Omental fat pad (tissue), 3 donors: ENCODE measurements at regions not wholly inside any gene's neighbourhood (a gene's known extent, or its start where the extent isn't known, plus 50 kb on each side); places are given as distances from the start of the nearest gene placed in this dataset.

Source experiments
- ATAC-seq: fragments of 150-250 bp; one replicate; pipeline ENCODE4 v1.9.1; 2016; ENCODE audit warnings: mild to moderate bottlenecking, moderate library complexity; ENCODE audit not compliant: low FRiP score
- DNase-seq: peaks from one replicate; pipeline ENCODE4 v3.0.0-alpha.2; 2019; ENCODE audit warnings: low spot score
- TF ChIP-seq, protein P1 (sequence below), 3 donors: fragments of 450-650 bp; IDR thresholded peaks; one replicate each; pipeline ENCODE4 v1.5.1; 2016 to 2017; ENCODE audit warnings: antibody characterized with exemption in 3 of 3, mild to moderate bottlenecking in 3 of 3, moderate library complexity in 2 of 3

DNA sequence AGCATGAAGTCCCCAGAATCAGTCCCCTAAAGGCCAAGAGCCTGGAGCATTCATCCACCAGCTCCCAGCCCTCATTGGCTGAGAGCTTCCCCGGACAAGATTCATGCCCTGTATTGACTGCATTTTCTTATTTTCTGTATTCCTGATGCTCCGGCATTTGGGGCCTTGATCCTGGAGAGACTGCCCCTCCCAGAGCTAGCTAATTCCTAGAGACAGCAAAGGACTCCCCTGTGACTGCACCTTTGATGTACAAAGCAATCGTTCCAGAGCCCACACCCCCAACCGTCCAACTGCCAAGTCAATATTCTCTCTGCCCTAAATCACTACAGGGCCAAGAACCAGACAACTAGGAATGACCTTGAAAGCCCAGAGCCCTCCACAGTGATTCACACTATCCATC is 93.4 kb upstream of the CDH5 start:
- ATAC-seq (no peak), DNase-seq (no peak)
- TF ChIP-seq, protein P1, sequence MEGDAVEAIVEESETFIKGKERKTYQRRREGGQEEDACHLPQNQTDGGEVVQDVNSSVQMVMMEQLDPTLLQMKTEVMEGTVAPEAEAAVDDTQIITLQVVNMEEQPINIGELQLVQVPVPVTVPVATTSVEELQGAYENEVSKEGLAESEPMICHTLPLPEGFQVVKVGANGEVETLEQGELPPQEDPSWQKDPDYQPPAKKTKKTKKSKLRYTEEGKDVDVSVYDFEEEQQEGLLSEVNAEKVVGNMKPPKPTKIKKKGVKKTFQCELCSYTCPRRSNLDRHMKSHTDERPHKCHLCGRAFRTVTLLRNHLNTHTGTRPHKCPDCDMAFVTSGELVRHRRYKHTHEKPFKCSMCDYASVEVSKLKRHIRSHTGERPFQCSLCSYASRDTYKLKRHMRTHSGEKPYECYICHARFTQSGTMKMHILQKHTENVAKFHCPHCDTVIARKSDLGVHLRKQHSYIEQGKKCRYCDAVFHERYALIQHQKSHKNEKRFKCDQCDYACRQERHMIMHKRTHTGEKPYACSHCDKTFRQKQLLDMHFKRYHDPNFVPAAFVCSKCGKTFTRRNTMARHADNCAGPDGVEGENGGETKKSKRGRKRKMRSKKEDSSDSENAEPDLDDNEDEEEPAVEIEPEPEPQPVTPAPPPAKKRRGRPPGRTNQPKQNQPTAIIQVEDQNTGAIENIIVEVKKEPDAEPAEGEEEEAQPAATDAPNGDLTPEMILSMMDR (IDR thresholded peaks at IDR 0.05): no peak

DNA sequence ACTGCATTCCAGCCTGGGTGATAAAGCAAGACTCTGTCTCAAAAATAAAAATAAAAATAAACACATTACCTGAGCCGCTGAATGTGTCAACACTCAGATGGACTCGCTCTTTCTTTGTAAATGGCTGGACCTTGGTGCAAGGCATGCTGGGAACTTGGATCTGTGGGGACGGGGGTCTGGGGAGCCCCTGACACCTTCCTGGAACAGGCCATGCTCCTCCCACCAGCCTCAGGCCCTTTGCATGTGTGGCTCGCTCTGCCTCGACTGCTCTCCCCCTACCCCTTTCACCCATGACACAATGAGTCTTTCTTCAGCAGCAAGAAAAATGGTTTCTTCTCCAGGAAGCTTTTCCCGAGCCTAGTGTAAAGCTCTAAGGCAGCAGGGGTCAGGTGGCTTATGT is 94.0 kb upstream of the CDH5 start:
- DNase-seq: no peak
- ATAC-seq: no peak
- TF ChIP-seq, protein P1 (IDR thresholded peaks at IDR 0.05): no peak

DNA sequence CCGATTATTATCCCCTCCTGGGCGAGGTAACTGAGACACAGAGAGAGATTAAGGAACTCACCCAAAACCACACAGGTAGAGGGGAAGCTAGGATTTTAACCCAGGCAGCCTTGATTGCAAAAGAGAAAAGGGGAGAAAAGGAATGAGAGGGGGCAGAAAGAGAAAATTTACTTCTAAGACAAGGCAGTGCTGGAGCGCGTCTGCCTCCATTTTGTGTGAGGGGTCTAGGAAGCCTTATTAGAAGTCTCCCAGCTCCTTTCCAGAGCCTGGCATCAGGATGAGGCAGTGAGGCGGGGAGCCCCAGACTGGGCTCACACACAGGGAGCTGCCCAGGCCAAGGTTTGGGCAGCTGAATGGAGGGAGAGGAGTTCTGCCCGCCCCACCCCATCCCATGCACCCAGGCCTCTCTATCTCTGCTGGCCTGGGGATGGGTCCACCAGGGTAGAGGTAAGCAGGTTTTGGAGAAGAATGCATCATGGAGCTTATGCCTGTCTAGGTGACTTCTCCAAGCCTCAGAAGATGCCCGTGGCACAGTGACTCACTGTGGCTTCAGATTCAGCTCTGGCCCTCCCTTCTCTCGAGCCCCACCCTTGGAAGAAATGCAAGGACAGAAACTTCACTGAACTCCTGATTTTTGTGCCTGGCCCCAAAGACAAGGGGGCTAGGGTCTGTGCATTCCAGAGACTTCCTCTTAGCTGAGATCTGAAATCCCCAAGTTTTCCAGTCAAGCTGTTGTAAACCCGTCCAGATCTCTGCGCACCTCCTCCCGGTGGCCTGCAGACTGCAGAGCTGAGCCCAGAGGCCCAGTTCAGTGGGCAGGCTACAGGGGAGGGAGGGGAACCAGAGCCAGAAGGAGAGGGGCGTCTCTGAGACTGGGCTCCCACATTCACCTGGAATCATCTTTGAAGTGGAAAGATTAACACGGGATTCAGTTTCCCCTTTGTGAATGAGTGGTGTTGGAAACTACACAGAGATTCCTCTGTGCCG is 95.1 kb upstream of the CDH5 start:
- DNase-seq: no peak
- ATAC-seq: no peak
- TF ChIP-seq, protein P1 (IDR thresholded peaks at IDR 0.05): no peak

DNA sequence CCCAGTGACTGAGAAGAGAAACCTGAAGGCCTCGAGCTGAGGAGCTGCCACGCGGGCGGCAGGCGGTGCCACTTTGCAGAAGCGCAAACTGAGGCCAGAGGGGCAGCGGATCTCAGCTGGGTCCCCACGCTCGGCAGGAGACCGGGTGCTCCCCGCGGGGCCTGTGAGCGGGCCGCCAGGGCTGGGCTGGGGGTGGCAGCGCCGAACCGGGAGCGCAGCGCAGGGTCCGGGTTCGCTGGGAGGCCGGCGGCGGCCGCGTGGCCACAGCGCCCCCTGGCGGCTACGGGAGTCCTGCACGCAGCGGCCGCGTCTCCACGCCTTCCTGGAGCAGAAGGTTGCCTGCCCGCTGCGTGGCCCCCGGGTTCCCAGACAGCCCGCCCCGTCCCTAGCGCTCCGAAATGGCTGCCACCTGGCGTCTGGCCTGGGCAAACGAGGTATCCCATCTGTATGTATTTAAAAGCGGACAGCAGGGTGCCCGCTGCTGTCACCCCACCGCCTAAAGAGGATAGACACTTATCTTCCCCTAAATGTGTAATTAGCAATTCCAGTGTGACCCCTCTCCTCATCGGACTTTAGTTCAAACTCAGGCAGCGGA is 96.1 kb upstream of the CDH5 start:
- TF ChIP-seq, protein P1 (IDR thresholded peaks at IDR 0.05): peak in 2 of 3 donors; percentile 91 to 93
- DNase-seq (peak; percentile 42), ATAC-seq (peak; percentile 66)

DNA sequence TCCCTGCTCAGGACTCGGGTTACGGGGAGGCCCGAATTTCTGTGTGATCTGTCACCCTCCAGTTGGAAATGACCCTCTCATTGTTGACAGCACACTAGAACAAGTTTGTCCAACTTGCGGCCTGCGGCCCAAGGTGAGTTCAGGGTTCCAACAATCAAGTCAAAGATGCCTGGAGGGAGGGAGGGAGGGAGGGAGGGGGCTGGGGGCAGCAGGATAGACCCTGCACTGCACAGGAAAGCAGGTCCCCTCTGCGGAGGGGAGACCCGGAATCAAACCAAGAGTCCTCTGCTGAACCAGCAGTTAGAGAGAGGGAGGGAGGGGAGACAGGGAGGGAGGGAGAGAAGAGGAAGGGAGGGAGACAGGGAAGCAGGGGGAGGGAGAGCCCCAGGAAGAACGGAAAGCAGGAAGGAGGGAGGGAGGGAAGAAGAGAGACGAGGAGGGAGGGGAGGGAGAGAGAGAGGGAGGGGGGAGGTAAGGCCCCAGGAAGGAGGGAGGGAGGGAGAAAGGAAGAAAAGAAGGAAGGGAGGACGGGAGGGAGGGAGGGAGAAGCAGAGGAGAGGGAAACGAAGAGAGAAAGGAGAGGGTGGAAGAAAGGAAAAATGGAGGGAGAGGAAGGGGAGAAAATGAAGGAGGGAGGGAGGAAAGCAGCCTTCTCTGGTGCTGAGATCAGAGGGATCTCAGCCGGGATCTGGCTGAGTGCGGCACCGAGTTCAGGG is 96.7 kb upstream of the CDH5 start:
- no peak for ATAC-seq
- TF ChIP-seq, protein P1 (IDR thresholded peaks at IDR 0.05): no peak
- DNase-seq: no peak

DNA sequence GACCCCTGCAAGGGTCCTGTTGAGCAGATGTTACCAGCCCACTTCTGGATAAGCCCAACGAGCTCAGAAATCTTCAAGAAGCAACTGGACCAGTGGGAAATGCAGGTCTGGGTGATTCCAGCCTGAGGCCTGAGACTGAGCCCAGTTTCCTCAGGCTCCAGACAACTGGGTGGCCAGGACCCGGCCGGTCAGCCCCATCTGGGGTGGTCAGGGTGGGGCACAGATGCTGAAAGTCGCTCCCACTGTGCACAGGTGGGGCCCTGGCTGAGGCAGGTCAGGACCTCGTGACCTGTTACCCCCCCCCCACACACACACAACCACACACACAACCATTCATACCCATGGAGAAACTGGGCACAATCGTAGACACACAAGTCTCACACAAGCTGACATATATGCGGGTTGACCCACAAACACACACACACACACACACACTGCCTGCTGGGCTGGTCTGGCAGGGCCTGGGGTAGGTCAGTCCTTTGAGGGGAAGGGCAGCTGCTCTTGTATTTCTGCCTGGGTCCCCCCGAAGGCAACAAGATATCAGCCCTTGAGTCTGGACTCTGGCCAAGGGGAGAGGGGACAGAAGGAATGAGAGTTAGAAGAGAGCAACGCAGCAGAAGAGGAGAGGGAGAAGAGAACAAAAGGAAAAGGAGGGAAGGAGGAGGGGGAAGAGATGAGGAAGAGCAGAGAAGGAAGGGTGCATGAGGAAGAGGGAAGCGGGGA is 99.0 kb upstream of the CDH5 start:
- TF ChIP-seq, protein P1 (IDR thresholded peaks at IDR 0.05): no peak
- DNase-seq (no peak), ATAC-seq (no peak)
